ENCODE measurements at regions not wholly inside any gene's neighbourhood (a gene's known extent, or its start where the extent isn't known, plus 50 kb on each side); places are given as distances from the start of the nearest gene placed in this dataset.

DNA sequence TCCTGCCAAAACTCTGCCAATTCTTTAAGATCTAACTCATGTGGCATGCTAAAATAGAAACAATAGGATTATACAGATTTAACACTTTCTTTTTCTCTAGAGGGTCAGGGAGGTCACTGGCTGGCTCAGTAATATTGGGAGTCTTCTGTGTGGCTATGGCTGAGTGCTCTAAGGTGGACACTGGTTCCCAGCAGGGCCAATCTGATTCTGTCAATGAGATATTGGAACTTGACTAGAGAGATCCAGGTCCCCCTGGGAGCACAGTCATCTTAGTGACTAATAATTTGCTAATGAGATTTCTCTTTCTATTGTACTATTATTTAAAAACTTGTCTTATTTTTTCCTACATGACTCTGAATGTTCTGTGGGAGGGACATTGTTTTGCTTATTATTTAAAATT is 69.1 kb upstream of the ZP4 start (continued):
- TF ChIP-seq ZNF214 (tag by site-specific recombination; IDR thresholded peaks at IDR 0.05; ENCODE audit: borderline replicate concordance): no peak
- TF ChIP-seq, protein P1, sequence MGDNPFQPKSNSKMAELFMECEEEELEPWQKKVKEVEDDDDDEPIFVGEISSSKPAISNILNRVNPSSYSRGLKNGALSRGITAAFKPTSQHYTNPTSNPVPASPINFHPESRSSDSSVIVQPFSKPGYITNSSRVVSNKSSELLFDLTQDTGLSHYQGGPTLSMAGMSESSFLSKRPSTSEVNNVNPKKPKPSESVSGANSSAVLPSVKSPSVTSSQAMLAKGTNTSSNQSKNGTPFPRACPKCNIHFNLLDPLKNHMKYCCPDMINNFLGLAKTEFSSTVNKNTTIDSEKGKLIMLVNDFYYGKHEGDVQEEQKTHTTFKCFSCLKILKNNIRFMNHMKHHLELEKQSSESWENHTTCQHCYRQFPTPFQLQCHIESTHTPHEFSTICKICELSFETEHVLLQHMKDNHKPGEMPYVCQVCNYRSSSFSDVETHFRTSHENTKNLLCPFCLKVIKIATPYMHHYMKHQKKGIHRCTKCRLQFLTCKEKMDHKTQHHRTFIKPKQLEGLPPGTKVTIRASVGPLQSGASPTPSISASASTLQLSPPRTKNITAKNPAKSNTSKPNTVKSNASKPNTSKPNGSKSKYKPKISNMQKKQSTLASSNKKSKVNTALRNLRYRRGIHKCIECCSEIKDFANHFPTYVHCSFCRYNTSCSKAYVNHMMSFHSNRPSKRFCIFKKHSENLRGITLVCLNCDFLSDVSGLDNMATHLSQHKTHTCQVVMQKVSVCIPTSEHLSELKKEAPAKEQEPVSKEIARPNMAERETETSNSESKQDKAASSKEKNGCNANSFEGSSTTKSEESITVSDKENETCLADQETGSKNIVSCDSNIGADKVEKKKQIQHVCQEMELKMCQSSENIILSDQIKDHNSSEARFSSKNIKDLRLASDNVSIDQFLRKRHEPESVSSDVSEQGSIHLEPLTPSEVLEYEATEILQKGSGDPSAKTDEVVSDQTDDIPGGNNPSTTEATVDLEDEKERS (tag by site-specific recombination; IDR thresholded peaks at IDR 0.05): no peak
- no peak for TF ChIP-seq ZNF366 (tag by site-specific recombination; conservative IDR thresholded peaks at IDR 0.05)
- TF ChIP-seq, protein P2, sequence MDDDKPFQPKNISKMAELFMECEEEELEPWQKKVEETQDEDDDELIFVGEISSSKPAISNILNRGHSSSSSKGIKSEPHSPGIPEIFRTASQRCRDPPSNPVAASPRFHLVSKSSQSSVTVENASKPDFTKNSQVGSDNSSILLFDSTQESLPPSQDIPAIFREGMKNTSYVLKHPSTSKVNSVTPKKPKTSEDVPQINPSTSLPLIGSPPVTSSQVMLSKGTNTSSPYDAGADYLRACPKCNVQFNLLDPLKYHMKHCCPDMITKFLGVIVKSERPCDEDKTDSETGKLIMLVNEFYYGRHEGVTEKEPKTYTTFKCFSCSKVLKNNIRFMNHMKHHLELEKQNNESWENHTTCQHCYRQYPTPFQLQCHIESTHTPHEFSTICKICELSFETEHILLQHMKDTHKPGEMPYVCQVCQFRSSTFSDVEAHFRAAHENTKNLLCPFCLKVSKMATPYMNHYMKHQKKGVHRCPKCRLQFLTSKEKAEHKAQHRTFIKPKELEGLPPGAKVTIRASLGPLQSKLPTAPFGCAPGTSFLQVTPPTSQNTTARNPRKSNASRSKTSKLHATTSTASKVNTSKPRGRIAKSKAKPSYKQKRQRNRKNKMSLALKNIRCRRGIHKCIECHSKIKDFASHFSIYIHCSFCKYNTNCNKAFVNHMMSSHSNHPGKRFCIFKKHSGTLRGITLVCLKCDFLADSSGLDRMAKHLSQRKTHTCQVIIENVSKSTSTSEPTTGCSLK (tag by site-specific recombination; IDR thresholded peaks at IDR 0.05): no peak
- no peak for TF ChIP-seq ZNF777 (tag by site-specific recombination; IDR thresholded peaks at IDR 0.05; ENCODE audit: borderline replicate concordance)
- TF ChIP-seq REPIN1 (tag by site-specific recombination; IDR thresholded peaks at IDR 0.05; ENCODE audit: low read depth): no peak
- TF ChIP-seq KLF16 (tag by site-specific recombination; IDR thresholded peaks at IDR 0.05): no peak
- no peak for TF ChIP-seq ZNF624 (tag by site-specific recombination; IDR thresholded peaks at IDR 0.05)
- TF ChIP-seq ZBTB21 (tag by site-specific recombination; IDR thresholded peaks at IDR 0.05): no peak
- no peak for TF ChIP-seq ZNF2 (tag by site-specific recombination; IDR thresholded peaks at IDR 0.05)
- TF ChIP-seq ZNF266 (tag by site-specific recombination; IDR thresholded peaks at IDR 0.05; ENCODE audit: low read depth): no peak
- TF ChIP-seq ZNF394 (tag by site-specific recombination; IDR thresholded peaks at IDR 0.05; ENCODE audit: borderline replicate concordance): no peak

DNA sequence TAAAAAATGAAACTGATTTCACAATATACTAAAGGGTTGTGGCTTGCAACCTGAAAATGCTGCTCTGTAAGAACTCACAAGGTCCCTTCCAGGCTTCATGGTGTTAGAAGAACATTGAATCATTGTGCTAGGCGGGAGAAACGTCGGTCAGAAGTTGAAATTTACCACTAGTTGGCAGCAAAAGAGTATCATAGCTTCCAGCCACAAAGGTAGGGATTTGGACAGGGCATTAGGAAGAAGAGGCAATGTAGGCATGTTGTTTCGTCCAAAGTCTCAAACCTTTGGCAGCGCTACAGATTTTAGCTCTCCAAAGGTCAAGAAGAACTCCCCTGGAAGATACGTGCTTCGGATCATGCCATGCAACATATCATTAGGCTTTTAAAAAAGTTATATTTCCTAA is 62.5 kb upstream of the ZP4 start:
- no peaks in the 10 kb centered on the region for H3K9me3 ChIP-seq (ENCODE audit: control insufficient read depth, insufficient read depth, low read depth, low read length)
- no peaks in the 10 kb centered on the region for H3K4me1 ChIP-seq (ENCODE audit: control insufficient read depth, insufficient read depth, low read length)
- H3K27ac ChIP-seq (ENCODE audit: extremely low read depth, low read depth, low read length): no peak overlapping the region
- H3K4me3 ChIP-seq (ENCODE audit: low read depth, low read length): no peak overlapping the region
- H3K36me3 ChIP-seq (ENCODE audit: control insufficient read depth in 2 of 2, insufficient read depth in 1 of 2, low read length in 2 of 2): no peaks in the 10 kb centered on the region
- ChIA-PET CTCF (interaction anchor here (0.5 to 2.1 kb wide), 7 partner anchors 9 to 1217 kb away, joined by 3 to 5 read pairs (median 4); no protein-coding TSS in a partner anchor), POLR2A (interaction anchor here (0.6 kb wide), 1 partner anchor 1841 kb away, joined by 3 read pairs; no protein-coding TSS in a partner anchor)
- TF ChIP-seq ZNF121 (tag by site-specific recombination; IDR thresholded peaks at IDR 0.05): no peak
- TF ChIP-seq ZNF169 (tag by site-specific recombination; IDR thresholded peaks at IDR 0.05): no peak
- TF ChIP-seq, protein P3, sequence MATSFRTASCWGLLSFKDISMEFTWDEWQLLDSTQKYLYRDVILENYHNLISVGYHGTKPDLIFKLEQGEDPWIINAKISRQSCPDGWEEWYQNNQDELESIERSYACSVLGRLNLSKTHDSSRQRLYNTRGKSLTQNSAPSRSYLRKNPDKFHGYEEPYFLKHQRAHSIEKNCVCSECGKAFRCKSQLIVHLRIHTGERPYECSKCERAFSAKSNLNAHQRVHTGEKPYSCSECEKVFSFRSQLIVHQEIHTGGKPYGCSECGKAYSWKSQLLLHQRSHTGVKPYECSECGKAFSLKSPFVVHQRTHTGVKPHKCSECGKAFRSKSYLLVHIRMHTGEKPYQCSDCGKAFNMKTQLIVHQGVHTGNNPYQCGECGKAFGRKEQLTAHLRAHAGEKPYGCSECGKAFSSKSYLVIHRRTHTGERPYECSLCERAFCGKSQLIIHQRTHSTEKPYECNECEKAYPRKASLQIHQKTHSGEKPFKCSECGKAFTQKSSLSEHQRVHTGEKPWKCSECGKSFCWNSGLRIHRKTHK (tag by site-specific recombination; IDR thresholded peaks at IDR 0.05): no peak
- no peak for TF ChIP-seq ZNF585B (tag by site-specific recombination; IDR thresholded peaks at IDR 0.05)
- TF ChIP-seq ZNF701 (tag by site-specific recombination; IDR thresholded peaks at IDR 0.05): no peak
- no peak for TF ChIP-seq ZSCAN30 (tag by site-specific recombination; IDR thresholded peaks at IDR 0.05)
- TF ChIP-seq, protein P4, sequence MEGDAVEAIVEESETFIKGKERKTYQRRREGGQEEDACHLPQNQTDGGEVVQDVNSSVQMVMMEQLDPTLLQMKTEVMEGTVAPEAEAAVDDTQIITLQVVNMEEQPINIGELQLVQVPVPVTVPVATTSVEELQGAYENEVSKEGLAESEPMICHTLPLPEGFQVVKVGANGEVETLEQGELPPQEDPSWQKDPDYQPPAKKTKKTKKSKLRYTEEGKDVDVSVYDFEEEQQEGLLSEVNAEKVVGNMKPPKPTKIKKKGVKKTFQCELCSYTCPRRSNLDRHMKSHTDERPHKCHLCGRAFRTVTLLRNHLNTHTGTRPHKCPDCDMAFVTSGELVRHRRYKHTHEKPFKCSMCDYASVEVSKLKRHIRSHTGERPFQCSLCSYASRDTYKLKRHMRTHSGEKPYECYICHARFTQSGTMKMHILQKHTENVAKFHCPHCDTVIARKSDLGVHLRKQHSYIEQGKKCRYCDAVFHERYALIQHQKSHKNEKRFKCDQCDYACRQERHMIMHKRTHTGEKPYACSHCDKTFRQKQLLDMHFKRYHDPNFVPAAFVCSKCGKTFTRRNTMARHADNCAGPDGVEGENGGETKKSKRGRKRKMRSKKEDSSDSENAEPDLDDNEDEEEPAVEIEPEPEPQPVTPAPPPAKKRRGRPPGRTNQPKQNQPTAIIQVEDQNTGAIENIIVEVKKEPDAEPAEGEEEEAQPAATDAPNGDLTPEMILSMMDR (tag by site-specific recombination; IDR thresholded peaks at IDR 0.05): no peak; the same call in 1 of the 2 replicates
- TF ChIP-seq, protein P5, sequence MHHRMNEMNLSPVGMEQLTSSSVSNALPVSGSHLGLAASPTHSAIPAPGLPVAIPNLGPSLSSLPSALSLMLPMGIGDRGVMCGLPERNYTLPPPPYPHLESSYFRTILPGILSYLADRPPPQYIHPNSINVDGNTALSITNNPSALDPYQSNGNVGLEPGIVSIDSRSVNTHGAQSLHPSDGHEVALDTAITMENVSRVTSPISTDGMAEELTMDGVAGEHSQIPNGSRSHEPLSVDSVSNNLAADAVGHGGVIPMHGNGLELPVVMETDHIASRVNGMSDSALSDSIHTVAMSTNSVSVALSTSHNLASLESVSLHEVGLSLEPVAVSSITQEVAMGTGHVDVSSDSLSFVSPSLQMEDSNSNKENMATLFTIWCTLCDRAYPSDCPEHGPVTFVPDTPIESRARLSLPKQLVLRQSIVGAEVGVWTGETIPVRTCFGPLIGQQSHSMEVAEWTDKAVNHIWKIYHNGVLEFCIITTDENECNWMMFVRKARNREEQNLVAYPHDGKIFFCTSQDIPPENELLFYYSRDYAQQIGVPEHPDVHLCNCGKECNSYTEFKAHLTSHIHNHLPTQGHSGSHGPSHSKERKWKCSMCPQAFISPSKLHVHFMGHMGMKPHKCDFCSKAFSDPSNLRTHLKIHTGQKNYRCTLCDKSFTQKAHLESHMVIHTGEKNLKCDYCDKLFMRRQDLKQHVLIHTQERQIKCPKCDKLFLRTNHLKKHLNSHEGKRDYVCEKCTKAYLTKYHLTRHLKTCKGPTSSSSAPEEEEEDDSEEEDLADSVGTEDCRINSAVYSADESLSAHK (tag by site-specific recombination; IDR thresholded peaks at IDR 0.05): no peak
- TF ChIP-seq ZNF624 (tag by site-specific recombination; IDR thresholded peaks at IDR 0.05): no peak
- no peak for TF ChIP-seq ZNF677 (tag by site-specific recombination; IDR thresholded peaks at IDR 0.05)
- TF ChIP-seq ZNF654 (tag by site-specific recombination; IDR thresholded peaks at IDR 0.05; ENCODE audit: low read depth): no peak; the same call in 1 of the 2 replicates
- no peak for TF ChIP-seq ZNF114 (tag by site-specific recombination; IDR thresholded peaks at IDR 0.05)
- TF ChIP-seq, protein P6, sequence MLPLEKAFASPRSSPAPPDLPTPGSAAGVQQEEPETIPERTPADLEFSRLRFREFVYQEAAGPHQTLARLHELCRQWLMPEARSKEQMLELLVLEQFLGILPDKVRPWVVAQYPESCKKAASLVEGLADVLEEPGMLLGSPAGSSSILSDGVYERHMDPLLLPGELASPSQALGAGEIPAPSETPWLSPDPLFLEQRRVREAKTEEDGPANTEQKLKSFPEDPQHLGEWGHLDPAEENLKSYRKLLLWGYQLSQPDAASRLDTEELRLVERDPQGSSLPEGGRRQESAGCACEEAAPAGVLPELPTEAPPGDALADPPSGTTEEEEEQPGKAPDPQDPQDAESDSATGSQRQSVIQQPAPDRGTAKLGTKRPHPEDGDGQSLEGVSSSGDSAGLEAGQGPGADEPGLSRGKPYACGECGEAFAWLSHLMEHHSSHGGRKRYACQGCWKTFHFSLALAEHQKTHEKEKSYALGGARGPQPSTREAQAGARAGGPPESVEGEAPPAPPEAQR (tag by site-specific recombination; IDR thresholded peaks at IDR 0.05): no peak
- TF ChIP-seq ZSCAN16 (tag by site-specific recombination; IDR thresholded peaks at IDR 0.05): no peak
